NT2/D1 (cell line): ENCODE measurements at regions not wholly inside any gene's neighbourhood (a gene's known extent, or its start where the extent isn't known, plus 50 kb on each side); places are given as distances from the start of the nearest gene placed in this dataset.

Source experiments
- DNase-seq: peaks from one replicate; pipeline ENCODE4 v3.0.0-alpha.2; 2011; ENCODE audit warnings: low read depth, low spot score
- H3K27me3 ChIP-seq: 2 replicates; pipeline ENCODE4 v1.6.0; 2011; ENCODE audit warnings: mild to moderate bottlenecking; ENCODE audit not compliant: insufficient read length, insufficient read depth
- H3K36me3 ChIP-seq: 2 replicates; pipeline ENCODE4 v1.6.1; 2011; ENCODE audit warnings: mild to moderate bottlenecking, low read length, mixed read lengths; ENCODE audit not compliant: insufficient read depth, insufficient read length
- H3K4me1 ChIP-seq: 2 replicates; pipeline ENCODE4 v1.5.1; 2011; ENCODE audit not compliant: insufficient read depth, insufficient read length
- H3K4me3 ChIP-seq: 2 replicates; pipeline ENCODE4 v1.5.1; 2011; ENCODE audit warnings: low read depth; ENCODE audit not compliant: insufficient read length
- H3K9ac ChIP-seq: 2 replicates; pipeline ENCODE4 v1.6.0; 2011; ENCODE audit warnings: low read depth; ENCODE audit not compliant: insufficient read length
- H3K9me3 ChIP-seq: 2 replicates; pipeline ENCODE4 v1.5.1; 2011; ENCODE audit warnings: mild to moderate bottlenecking, low read length; ENCODE audit not compliant: insufficient read depth
- SUZ12 ChIP-seq: IDR thresholded peaks from 2 replicates; pipeline ENCODE4 v1.6.1; 2011; ENCODE audit not compliant: insufficient read length, insufficient read depth; ENCODE audit errors: extremely low read depth
- YY1 ChIP-seq: IDR thresholded peaks from 2 replicates; pipeline ENCODE4 v1.6.1; 2011; ENCODE audit not compliant: insufficient read length, insufficient read depth
- ZNF274 ChIP-seq: IDR thresholded peaks from 2 replicates; pipeline ENCODE4 v1.6.1; 2011; ENCODE audit warnings: mild to moderate bottlenecking, low read depth, low read length

GRCh38 chr16:50988441-50988840, 162.6 kb downstream of the SALL1 start:
- Histone ChIP-seq H3K9ac (no peak overlapping the region), H3K36me3 (no peaks in the 10 kb centered on the region), H3K27me3 (no peaks in the 10 kb centered on the region), H3K9me3 (no peaks in the 10 kb centered on the region; the same call in 1 of the 2 replicates), H3K4me3 (no peak overlapping the region), H3K4me1 (no peaks in the 10 kb centered on the region)
- TF ChIP-seq ZNF274 (no peak), YY1 (no peak), SUZ12 (no peak)
- no peak for DNase-seq

- no peak overlapping the region for H3K9ac ChIP-seq
- no peaks in the 10 kb centered on the region; the same call in 1 of the 2 replicates for H3K9me3 ChIP-seq
- TF ChIP-seq SUZ12, result no peak
- no peaks in the 10 kb centered on the region for H3K4me1 ChIP-seq
- no peaks in the 10 kb centered on the region for H3K27me3 ChIP-seq
- no peak overlapping the region for H3K4me3 ChIP-seq
- DNase-seq, result no peak
- H3K36me3 ChIP-seq, result no peaks in the 10 kb centered on the region
Observed at GRCh38 chr16:50986453-50986852, 164.6 kb downstream of the SALL1 start.

- H3K36me3 ChIP-seq, result no peaks in the 10 kb centered on the region
- no peak overlapping the region for H3K9ac ChIP-seq
- no peaks in the 10 kb centered on the region for H3K4me1 ChIP-seq
- no peak for DNase-seq
- H3K27me3 ChIP-seq, result no peaks in the 10 kb centered on the region
- H3K4me3 ChIP-seq, result no peak overlapping the region
- H3K9me3 ChIP-seq, result no peaks in the 10 kb centered on the region; the same call in 1 of the 2 replicates
- TF ChIP-seq ZNF274, result no peak
- TF ChIP-seq YY1, result no peak
- no peak for TF ChIP-seq SUZ12
Observed at GRCh38 chr16:50985733-50986132, 165.3 kb downstream of the SALL1 start.

- Histone ChIP-seq H3K9me3 (no peaks in the 10 kb centered on the region; the same call in 1 of the 2 replicates), H3K4me1 (no peaks in the 10 kb centered on the region)
Observed at GRCh38 chr16:50984688-50985087, 166.4 kb downstream of the SALL1 start.

GRCh38 chr16:50982808-50983207, 168.3 kb downstream of the SALL1 start:
- no peak for TF ChIP-seq SUZ12
- no peak for TF ChIP-seq ZNF274
- no peak for TF ChIP-seq YY1
- no peaks in the 10 kb centered on the region for H3K27me3 ChIP-seq

More at GRCh38 chr16:50984688-50985087, 166.4 kb downstream of the SALL1 start:
- Histone ChIP-seq H3K9ac (no peak overlapping the region), H3K27me3 (no peaks in the 10 kb centered on the region), H3K4me3 (no peak overlapping the region), H3K36me3 (no peaks in the 10 kb centered on the region)
- DNase-seq, result no peak
- no peak for TF ChIP-seq ZNF274
- TF ChIP-seq YY1, result no peak
- no peak for TF ChIP-seq SUZ12

GRCh38 chr16:50981951-50982350, 169.1 kb downstream of the SALL1 start:
- H3K9ac ChIP-seq, result no peak overlapping the region
- H3K27me3 ChIP-seq, result no peaks in the 10 kb centered on the region
- no peak overlapping the region for H3K4me3 ChIP-seq
- TF ChIP-seq YY1, result no peak
- TF ChIP-seq ZNF274, result no peak
- no peak for TF ChIP-seq SUZ12
- no peaks in the 10 kb centered on the region for H3K36me3 ChIP-seq
- H3K4me1 ChIP-seq, result no peaks in the 10 kb centered on the region
- DNase-seq, result no peak
- H3K9me3 ChIP-seq, result no peaks in the 10 kb centered on the region; the same call in 1 of the 2 replicates

More at GRCh38 chr16:50982808-50983207, 168.3 kb downstream of the SALL1 start:
- H3K4me3 ChIP-seq, result no peak overlapping the region
- no peak for DNase-seq
- H3K4me1 ChIP-seq, result no peaks in the 10 kb centered on the region
- no peaks in the 10 kb centered on the region; the same call in 1 of the 2 replicates for H3K9me3 ChIP-seq
- no peaks in the 10 kb centered on the region for H3K36me3 ChIP-seq
- H3K9ac ChIP-seq, result no peak overlapping the region

- Histone ChIP-seq H3K27me3 (no peaks in the 10 kb centered on the region), H3K9ac (no peak overlapping the region), H3K9me3 (no peaks in the 10 kb centered on the region; the same call in 1 of the 2 replicates), H3K4me1 (no peaks in the 10 kb centered on the region), H3K4me3 (no peak overlapping the region), H3K36me3 (no peaks in the 10 kb centered on the region)
- no peak for DNase-seq
- TF ChIP-seq YY1 (no peak), ZNF274 (no peak), SUZ12 (no peak)
Observed at GRCh38 chr16:50980666-50981065, 170.4 kb downstream of the SALL1 start.
